ENCODE measurements at regions not wholly inside any gene's neighbourhood (a gene's known extent, or its start where the extent isn't known, plus 50 kb on each side); places are given as distances from the start of the nearest gene placed in this dataset.

GRCh38 chr19:30670011-30670329 is 297.8 kb downstream of the ZNF536 start:
- TF ChIP-seq POLR2A (IDR thresholded peaks at IDR 0.05) (no peak), CTCF (IDR thresholded peaks at IDR 0.05) (no peak), POLR2AphosphoS5 (IDR thresholded peaks at IDR 0.05) (no peak)
- H3K9me3 ChIP-seq, result no peaks in the 10 kb centered on the region
- intact Hi-C loops (cut with DNase I), result no loop called here
- no peaks in the 10 kb centered on the region for H3K4me1 ChIP-seq (replicated peaks)
- no peak for DNase-seq (ENCODE audit: low spot score)
- H3K36me3 ChIP-seq, result no peaks in the 10 kb centered on the region
- 61% methylated on average over 14 of the region's 14 CpGs for WGBS
- H3K27ac ChIP-seq, result no peak overlapping the region
- H3K4me3 ChIP-seq, result no peak overlapping the region
- H3K27me3 ChIP-seq (replicated peaks; ENCODE audit: insufficient read depth), result no peaks in the 10 kb centered on the region

DNA sequence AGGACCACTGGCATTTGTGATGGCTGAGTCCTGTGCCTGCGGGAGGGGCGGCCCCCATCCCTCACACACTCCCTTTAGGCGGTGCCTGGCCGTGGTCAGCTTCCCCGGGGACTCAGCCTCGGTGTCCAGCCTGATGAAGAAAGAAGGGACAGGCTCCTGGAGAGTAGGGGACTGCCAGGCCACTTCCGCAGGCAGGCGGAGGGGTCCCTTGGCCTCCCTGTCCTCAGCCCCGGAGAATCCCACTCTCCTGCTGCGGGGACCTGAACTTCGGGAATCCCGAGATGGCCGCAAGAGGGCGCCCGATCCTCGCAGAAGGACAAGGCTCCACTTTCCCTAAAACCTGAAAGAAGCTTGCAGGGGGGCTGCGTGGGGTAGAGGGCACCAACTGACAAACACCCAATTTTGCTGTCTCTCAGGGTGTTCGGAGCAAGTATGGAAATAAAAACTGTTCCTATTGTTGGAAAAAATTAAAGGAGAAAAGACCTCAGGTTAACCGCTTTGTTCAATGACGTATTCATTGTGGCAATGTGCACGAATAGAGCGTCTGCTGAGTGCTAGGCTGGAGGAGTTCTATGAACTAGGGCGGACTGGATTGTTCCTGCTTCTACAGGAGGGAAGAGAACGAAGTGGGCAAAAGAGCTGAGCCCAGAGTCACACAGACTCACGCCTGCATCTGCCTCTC is 297.3 kb downstream of the ZNF536 start:
- no peak overlapping the region for H3K27ac ChIP-seq
- no peaks in the 10 kb centered on the region for H3K27me3 ChIP-seq (replicated peaks; ENCODE audit: insufficient read depth)
- peak; percentile 63 to 89 (median 72) for TF ChIP-seq CTCF (IDR thresholded peaks at IDR 0.05)
- no peak for TF ChIP-seq POLR2AphosphoS5 (IDR thresholded peaks at IDR 0.05)
- no peak overlapping the region for H3K4me3 ChIP-seq
- intact Hi-C loops (cut with DNase I), result no loop called here
- H3K36me3 ChIP-seq, result no peaks in the 10 kb centered on the region
- H3K9me3 ChIP-seq, result no peaks in the 10 kb centered on the region
- no peaks in the 10 kb centered on the region for H3K4me1 ChIP-seq (replicated peaks)
- WGBS, result 19% methylated on average over 23 of the region's 25 CpGs
- peak; percentile 62 for DNase-seq (ENCODE audit: low spot score)

DNA sequence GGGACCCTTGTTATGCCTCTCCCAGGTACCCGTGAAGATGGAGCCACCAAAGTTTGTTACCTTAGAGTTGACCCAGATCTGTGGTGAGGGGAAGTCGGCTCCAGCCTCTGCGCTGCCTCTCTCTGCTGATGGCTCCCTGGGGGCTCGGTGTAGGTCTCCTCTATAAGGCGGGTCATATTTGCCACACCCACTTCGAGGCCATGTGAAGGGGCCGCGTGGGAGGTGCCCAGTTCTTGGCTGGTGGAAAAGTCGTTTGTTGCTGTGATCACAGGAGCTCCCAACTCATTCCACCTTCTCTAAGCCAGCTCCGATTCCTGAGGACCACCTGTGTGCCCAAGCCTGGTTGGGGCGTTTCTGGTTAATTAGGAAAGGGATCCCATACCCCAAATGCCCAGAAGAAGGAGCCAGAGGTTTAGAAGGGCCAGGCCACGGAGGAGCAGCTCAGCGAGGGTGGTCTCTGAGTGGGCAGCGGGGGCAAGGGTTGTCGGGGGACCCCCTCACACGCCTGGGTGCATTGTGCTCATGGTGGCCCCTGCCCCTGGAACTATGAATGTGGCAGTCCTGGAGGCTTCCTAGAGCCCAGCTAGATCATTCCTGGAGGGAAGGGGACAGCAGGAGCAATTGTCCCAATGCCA is 296.5 kb downstream of the ZNF536 start:
- WGBS, result 71% methylated on average over 16 of the region's 16 CpGs
- Histone ChIP-seq H3K4me3 (no peak overlapping the region), H3K27me3 (replicated peaks; ENCODE audit: insufficient read depth) (no peaks in the 10 kb centered on the region), H3K27ac (no peak overlapping the region), H3K36me3 (no peaks in the 10 kb centered on the region), H3K9me3 (no peaks in the 10 kb centered on the region), H3K4me1 (replicated peaks) (no peaks in the 10 kb centered on the region)
- TF ChIP-seq POLR2A (IDR thresholded peaks at IDR 0.05) (no peak), CTCF (IDR thresholded peaks at IDR 0.05) (no peak), POLR2AphosphoS5 (IDR thresholded peaks at IDR 0.05) (no peak)
- no peak for DNase-seq (ENCODE audit: low spot score)
- intact Hi-C loops (cut with DNase I), result no loop called here

GRCh38 chr19:30667746-30668145 is 295.6 kb downstream of the ZNF536 start:
- 86% methylated on average over 3 of the region's 3 CpGs for WGBS
- no peak for DNase-seq (ENCODE audit: low spot score)
- Histone ChIP-seq H3K9me3 (no peaks in the 10 kb centered on the region), H3K4me1 (replicated peaks) (no peaks in the 10 kb centered on the region), H3K4me3 (no peak overlapping the region), H3K27ac (no peak overlapping the region), H3K36me3 (no peaks in the 10 kb centered on the region), H3K27me3 (replicated peaks; ENCODE audit: insufficient read depth) (no peaks in the 10 kb centered on the region)
- intact Hi-C loops (cut with DNase I), result no loop called here
- no peak for TF ChIP-seq POLR2AphosphoS5 (IDR thresholded peaks at IDR 0.05)
- no peak for TF ChIP-seq POLR2A (IDR thresholded peaks at IDR 0.05)
- TF ChIP-seq CTCF (IDR thresholded peaks at IDR 0.05), result no peak

- intact Hi-C loops (cut with DNase I), result no loop called here
- Histone ChIP-seq H3K27me3 (replicated peaks; ENCODE audit: insufficient read depth) (no peaks in the 10 kb centered on the region), H3K27ac (no peak overlapping the region), H3K4me3 (no peak overlapping the region), H3K9me3 (no peaks in the 10 kb centered on the region), H3K4me1 (replicated peaks) (no peaks in the 10 kb centered on the region), H3K36me3 (no peaks in the 10 kb centered on the region)
- no peak for DNase-seq (ENCODE audit: low spot score)
- TF ChIP-seq POLR2A (IDR thresholded peaks at IDR 0.05) (no peak), CTCF (IDR thresholded peaks at IDR 0.05) (no peak), POLR2AphosphoS5 (IDR thresholded peaks at IDR 0.05) (no peak)
- 82% methylated on average over 7 of the region's 7 CpGs for WGBS
These were observed 295.0 kb downstream of the ZNF536 start for GRCh38 chr19:30667227-30667626.

Measured in prostate gland (tissue), 2 donors.